NCI-H2029 (cell line): ENCODE measurements at regions not wholly inside any gene's neighbourhood (a gene's known extent, or its start where the extent isn't known, plus 50 kb on each side); places are given as distances from the start of the nearest gene placed in this dataset.
"Not testable (repeated sequence)": the region's sequence is repeated elsewhere in the genome, so short reads cannot be mapped to it uniquely, and the experiment has no call there.

Source experiments
- DNase-seq: peaks from one replicate; lab custom pipeline; 2025; lab: John Stamatoyannopoulos, UW

DNA sequence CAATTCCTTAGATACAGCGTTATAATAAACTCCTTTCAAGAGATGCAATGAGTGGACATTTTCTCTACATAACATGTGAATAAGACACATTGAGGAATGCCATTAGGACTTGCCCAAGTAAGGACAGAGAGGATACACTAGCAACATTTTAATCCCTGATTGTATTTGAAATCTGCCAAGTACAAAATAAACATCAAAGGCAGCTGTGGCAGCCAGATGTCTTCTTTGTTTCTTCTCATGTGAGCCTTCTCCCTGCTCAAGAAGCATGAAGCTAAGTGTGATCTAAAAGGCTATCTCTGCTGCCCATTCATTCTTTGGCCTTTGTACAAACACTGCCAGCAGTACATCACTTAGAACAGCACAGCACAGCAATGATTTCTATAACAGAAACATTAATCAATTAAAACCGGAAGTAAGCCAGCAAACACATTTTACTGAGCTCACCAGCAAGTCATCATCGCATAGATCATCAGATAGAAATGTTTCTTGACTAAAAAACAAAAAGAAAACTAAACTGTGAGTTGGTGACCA is 364.0 kb downstream of the CNTN6 start:
- no peak for DNase-seq

DNA sequence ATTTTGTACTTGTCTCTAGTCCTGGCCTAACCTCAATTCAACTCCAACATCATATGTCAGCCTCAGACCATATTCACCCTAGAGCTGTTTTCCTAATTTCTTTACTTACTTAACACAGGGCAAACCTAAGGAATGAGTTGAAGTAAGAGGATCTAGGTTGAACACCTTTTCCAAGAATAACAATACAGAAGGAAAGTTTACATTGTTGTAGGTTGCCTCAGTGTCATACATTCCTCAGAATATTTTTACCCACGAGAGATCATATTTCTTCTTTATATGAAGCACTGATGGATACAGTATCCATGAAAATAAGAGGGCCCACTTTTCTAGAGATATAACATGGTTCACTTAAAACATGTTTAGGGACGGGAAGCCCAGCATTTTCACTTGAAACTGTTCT is 369.5 kb downstream of the CNTN6 start:
- no peak for DNase-seq

GRCh38 chr3:1462856-1463450 is 370.1 kb downstream of the CNTN6 start:
- DNase-seq = no peak

- not testable (repeated sequence) for DNase-seq
These were observed 372.3 kb downstream of the CNTN6 start for GRCh38 chr3:1465091-1465490.

- no peak for DNase-seq
These were observed 375.3 kb downstream of the CNTN6 start for GRCh38 chr3:1468145-1468544.

- no peak for DNase-seq
These were observed 376.4 kb downstream of the CNTN6 start for GRCh38 chr3:1469248-1469647.

GRCh38 chr3:1469687-1470086 is 376.9 kb downstream of the CNTN6 start:
- DNase-seq = no peak

DNA sequence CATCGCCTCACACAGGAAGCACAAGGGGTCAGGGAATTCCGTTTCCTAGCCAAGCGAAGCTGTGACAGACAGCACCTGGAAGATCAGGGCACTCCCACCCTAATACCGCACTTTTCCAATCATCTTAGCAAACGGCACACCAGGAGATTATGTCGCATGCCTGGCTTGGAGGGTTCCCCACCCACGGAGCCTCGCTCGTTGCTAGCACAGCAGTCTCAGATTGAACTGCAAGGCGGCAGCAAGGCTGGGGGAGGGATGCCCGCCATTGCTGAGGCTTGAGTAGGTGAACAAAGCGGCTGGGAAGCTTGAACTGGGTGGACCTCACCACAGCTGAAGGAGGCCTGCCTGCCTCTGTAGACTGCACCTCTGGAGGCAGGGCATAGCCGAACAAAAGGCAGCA is 384.8 kb downstream of the CNTN6 start:
- no peak for DNase-seq

GRCh38 chr3:1495466-1495865 is 402.6 kb downstream of the CNTN6 start:
- no peak for DNase-seq

DNA sequence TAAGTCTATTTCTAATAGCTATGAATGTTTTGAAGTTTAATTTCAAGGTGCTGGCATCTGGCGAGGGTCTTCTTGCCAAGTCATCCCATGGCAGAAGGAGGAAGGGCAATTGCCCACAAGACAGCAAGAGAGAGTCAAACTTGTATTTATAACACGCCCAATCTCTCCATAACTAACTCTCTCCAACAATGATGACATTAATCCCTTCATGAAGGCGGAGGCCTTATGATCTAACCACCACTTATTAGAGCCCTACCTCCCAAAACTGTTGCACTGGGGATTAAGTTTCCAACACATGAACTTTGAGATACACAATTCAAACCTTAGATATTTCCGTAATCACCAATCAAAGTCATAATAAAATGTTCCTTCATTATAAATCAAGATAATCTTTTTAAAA is 406.9 kb downstream of the CNTN6 start:
- no peak for DNase-seq

- DNase-seq = no peak
These were observed 408.7 kb downstream of the CNTN6 start for GRCh38 chr3:1501406-1502115.

GRCh38 chr3:1506090-1506489 is 413.3 kb downstream of the CNTN6 start:
- no peak for DNase-seq

DNA sequence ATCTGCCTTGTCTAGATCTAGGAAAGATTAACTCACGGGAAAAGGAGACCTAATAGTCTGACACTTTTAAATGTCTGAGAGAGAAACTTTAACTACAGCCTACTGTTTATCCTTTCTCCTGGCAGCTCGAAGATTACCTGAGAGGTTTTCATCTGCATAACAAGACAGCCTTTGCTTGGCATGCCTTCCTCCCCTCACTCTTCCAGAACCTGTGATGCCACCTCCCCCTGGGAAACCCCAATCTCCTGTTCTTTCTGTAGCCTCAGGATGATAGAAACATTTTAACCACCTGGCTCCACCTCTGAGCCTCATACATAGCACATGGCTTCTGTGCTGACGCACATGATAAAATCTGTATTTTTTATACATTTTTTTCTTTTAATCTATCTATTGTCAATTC is 420.8 kb downstream of the CNTN6 start:
- DNase-seq = no peak

DNA sequence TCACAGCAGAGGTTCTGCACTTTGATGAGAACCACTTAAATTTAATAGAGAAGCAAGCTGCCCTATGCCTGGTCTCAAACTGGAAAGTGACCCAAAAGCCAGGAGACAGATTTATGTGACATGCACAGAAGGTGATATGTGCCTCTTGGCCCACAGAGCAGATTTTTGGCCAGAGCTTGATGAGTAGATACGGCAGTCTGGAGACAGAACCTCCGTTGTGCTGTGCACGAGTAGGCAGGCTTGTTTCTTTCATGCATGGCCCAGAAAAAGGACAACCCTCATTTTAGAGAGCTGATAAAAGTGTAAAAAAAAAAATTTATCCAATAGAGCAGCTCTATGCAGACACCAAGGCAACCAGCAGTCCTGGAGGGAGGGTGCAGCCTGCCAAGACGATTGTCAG is 423.1 kb downstream of the CNTN6 start:
- DNase-seq = no peak

- DNase-seq = no peak
These were observed 435.0 kb downstream of the CNTN6 start for GRCh38 chr3:1527786-1528185.

GRCh38 chr3:1528621-1529020 is 435.8 kb downstream of the CNTN6 start:
- DNase-seq = no peak

GRCh38 chr3:1529676-1530075 is 436.9 kb downstream of the CNTN6 start:
- no peak for DNase-seq

DNA sequence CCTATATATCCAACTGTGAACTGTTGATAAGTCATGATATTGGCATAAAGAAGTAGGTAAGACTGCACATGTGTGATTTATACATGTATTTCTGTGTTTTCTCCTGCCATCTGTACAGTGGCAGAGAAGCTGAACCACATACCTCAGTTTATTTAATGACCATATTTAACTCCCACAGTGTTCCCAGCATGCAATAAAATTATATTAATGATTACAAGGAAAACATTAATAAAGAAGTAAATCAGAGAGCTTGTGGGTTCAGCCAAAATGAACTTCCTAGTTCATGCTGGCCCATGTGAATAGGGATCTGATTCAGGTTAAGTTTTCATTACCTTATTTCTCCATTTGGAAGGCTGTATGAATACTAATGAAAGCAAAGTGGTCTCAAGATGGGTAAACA is 439.2 kb downstream of the CNTN6 start:
- no peak for DNase-seq

DNA sequence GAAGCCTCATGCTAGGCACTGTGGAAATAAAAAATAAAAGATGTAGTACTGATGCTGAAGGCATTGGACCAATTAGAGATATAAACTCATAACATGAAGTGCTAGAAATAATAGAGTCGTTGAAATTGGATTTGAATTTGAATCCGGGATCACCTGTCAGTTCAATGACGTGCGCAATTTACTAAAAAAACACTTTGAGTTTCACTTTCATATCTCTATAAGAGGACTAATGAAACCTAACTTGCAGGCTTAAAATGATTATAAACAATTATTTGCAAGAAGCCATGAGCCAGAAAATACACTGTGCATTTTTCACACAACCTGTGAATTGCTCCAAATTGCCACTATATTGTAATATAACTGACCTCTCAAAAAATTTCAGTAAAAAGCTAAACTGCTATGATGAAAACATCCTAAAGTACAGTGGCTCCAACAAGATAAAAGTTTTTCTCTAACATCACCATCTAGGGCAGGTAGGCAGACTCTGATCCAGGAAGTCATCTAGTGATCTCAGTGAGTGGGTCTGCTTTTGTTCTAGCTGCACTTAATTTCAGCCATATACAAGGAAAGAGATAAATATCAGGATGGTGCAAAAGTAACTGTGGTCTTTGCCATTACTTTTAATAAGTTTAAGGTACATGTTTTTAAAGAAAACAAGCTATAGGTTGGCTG is 440.2 kb downstream of the CNTN6 start:
- DNase-seq = no peak

- DNase-seq = no peak
These were observed 440.9 kb downstream of the CNTN6 start for GRCh38 chr3:1533763-1534162.

DNA sequence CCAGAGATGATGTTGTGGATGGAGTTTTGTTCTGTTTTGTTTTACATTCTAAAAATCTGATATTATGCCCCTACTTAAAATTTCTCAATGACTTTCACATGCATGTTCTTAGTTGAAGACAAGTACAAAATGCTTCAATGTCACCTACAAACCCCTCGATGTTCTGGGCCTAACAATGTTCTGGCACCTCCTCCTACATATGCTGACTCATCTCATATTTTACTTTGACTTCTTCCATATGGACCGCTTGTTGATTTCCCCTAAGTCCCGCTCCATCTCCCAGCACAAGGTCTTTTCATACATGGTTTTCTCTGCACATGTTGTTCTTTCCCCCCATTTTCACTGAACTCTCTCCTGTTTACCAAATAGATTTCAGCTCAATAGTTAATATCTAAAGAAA is 441.4 kb downstream of the CNTN6 start:
- DNase-seq = no peak

DNA sequence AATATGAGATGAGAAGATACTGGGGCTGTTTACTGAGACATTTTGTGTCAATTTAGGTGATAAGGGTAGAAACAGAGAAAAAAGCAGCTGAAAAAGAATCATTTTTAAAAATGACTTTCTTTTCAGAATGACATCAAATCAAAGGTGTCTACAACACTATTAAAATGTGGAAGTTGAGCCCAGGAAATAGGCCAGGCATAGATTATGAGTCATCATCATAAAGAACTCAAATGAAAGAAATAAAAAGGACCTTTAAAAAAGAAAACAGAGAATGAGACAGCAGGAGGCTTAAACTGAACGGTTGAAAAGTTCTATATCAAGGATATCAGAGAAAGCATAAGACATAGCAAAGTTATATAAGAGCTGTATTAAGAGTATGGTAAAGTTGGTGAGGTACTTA is 442.5 kb downstream of the CNTN6 start:
- DNase-seq = no peak

GRCh38 chr3:1540686-1541085 is 447.9 kb downstream of the CNTN6 start:
- DNase-seq = no peak
